Heart left ventricle (tissue), 13 donors: ENCODE measurements at regions not wholly inside any gene's neighbourhood (a gene's known extent, or its start where the extent isn't known, plus 50 kb on each side); places are given as distances from the start of the nearest gene placed in this dataset.

Experiments
- POLR2A ChIP-seq, 2 donors: fragments of 450-650 bp; IDR thresholded peaks; one replicate each; pipeline ENCODE4 v1.6.1; 2017; ENCODE audit warnings: antibody characterized with exemption in 2 of 2, mild to moderate bottlenecking in 2 of 2, moderate library complexity in 2 of 2
- TF ChIP-seq, protein P1 (sequence below), 12 donors: fragments of 200-600 bp; sonication (generic) in 4 of 12; IDR thresholded peaks; one replicate each; pipeline versions ENCODE4 v1.5.0 to v1.8.0; 2018 to 2022; ENCODE audit warnings: antibody characterized with exemption in 12 of 12, mild to moderate bottlenecking in 5 of 12
- donor health status: ischemic (EF 13 %, LVEDD 7.1; RV severe dilation, severe dysfunction).
- donor health status: DM: no; HTN: yes; CAD: no.
- donor health status: DM: no; HTN: no; CAD: no.
- donor health status: ischemic (EF 25% LVEDD 6.9; RV normal size, moderate dysfunction).
- donor health status: ischemic (EF 25% LVEDD 5.7; RV mildly dilated, moderate dysfunction).
- donor health status: ischemic (EF 35%, LVEDD 5.7; RV mildly dilated, moderate dysfunction).
- donor health status: nonischemic (EF 11% LVEDD 7.7; RV severe dilation, severe dysfunction).
- donor health status: DM: yes; HTN: yes; CAD: no.
- donor health status: PGD.
- donor health status: ischemic (EF 29% LVEDD 5.4; RV normal size, mild dysfunction).
- donor health status: nonischemic (EF 23%, LVEDD 6.1; RV moderate dilation, normal function).

- TF ChIP-seq, protein P1, sequence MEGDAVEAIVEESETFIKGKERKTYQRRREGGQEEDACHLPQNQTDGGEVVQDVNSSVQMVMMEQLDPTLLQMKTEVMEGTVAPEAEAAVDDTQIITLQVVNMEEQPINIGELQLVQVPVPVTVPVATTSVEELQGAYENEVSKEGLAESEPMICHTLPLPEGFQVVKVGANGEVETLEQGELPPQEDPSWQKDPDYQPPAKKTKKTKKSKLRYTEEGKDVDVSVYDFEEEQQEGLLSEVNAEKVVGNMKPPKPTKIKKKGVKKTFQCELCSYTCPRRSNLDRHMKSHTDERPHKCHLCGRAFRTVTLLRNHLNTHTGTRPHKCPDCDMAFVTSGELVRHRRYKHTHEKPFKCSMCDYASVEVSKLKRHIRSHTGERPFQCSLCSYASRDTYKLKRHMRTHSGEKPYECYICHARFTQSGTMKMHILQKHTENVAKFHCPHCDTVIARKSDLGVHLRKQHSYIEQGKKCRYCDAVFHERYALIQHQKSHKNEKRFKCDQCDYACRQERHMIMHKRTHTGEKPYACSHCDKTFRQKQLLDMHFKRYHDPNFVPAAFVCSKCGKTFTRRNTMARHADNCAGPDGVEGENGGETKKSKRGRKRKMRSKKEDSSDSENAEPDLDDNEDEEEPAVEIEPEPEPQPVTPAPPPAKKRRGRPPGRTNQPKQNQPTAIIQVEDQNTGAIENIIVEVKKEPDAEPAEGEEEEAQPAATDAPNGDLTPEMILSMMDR (IDR thresholded peaks at IDR 0.05), result no peak
- no peak for TF ChIP-seq POLR2A (IDR thresholded peaks at IDR 0.05)
Observed at GRCh38 chr2:204024906-204025475, 88.4 kb downstream of the ICOS start.
